ENCODE measurements at regions not wholly inside any gene's neighbourhood (a gene's known extent, or its start where the extent isn't known, plus 50 kb on each side); places are given as distances from the start of the nearest gene placed in this dataset.

DNA sequence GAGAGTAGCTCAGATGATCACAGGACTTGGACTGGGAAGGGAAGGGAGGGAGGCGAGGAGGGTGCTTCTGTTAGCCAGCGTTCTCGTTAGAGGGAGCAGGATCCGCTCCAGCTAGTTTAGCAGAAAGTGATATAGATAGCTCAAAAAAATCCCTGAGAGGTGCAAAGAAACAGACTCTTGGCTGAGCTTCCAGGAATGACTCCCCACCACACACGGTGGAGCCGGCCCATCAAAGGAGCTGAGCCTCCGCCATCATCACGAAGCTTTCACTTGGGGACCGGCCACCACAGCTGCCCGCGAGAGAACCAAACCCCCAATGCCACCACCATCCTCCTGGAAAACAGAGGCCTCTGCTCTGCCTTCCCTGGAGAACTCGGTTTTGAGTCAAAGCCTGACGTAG, 124.6 kb upstream of the BCL2L14 start:
- no peak for DNase-seq

DNA sequence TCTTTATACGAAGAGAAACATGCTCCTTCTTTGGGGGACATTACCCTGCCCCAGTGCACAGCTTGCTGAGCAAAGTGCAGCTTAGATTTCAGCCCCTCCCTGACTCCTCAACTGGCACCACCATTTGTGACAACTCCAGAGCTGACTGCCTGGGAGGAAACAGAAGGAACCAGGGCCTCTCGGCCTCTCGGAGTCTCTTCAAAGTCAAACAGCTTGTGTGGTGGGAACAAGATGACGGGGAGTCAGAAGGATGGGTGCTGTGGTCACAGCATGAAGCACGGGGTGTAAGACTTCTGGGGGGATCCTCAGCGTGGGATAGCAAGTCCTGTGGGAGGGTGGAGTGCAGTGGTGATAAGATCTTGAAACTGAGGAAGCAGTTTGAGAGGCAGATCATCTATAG, 123.5 kb upstream of the BCL2L14 start:
- DNase-seq: no peak

DNA sequence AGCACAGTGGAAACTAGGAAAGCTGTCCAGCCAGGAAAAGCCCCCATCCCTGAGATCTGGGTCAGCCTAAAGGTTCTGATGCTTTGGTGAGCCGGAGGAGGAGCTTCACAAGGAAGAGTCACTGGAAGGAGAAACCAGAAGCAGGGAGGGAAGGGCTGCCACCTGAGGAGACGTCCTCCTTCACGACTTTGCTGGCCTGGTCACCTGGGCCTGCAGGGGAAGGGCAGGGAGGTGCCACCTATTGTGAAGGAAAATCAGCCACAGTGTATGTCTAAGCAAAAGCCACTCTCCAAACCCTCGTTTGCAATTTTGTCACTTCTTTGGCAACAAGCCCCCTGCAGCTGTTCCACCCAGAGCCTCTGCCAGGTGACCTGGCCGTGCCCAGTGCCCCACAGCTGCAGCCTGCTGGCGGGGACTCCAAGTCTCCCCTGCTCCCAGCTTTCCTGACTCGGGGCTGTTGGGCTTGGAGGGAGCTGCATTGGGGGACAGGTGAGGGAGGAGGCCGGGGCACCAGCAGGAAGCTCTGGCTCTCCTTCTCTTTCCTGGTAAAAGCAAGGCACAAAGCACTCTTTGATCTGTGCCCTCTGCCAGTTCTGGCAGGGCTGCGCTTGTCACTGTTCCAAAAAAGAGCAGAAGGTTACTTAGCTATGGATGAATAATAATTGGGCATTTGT, 120.9 kb upstream of the BCL2L14 start:
- DNase-seq: no peak

DNA sequence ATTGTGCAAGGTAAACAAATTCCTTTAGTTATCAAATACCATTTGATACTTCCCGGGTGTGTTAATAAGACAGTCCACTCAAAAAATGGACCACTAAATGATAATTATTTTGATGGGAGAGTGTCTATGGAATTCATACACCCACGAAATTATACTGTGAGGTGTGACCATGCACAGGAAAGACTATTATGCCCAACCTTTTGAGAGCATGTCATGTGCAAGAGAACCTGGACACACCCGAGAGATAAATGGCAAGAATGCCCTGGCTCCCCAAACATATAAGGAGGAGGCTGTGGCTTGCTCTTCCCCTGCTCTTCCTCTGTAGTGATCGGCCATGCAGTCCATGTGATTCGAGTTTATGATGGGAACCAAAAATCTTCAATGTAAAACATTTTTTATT, 119.5 kb upstream of the BCL2L14 start:
- DNase-seq: no peak

DNA sequence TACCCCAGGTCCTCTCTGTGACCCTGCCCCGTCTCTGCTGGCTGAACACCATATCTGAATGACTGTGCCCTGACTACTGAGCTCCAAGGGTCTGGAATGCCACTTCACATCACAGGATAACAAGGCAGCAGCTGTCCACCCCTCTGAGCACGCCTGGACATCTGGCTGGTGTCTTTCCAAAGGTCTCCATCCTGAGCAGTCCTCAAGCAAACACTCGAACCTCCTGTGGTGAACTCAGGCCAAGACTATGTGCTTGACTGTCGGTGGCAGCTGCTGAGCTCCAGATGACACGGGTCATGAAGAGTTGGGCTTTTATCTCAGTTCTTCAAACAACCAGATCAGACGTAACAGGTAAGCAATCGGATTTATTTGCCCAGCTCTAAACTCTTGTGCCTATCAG, 117.2 kb upstream of the BCL2L14 start:
- no peak for DNase-seq

DNA sequence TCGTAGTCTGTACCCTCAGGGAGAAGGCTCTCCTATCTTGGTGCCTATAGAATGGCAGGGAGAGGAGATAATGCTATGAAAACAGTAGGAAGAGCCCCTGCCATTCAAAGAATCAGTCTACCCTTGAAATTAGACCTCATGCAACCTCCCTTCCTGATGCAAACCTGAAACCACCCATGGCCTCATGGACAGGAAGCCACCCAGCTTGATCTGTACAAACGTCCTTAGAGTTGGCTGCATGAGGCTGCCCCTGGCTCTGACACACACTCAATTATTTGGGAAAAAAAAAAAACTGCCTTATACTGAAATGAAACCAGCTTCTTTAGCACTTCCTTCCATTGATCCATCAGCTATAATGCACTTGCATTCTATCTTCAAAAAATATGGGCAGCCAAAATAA, 116.6 kb upstream of the BCL2L14 start:
- no peak for DNase-seq

DNA sequence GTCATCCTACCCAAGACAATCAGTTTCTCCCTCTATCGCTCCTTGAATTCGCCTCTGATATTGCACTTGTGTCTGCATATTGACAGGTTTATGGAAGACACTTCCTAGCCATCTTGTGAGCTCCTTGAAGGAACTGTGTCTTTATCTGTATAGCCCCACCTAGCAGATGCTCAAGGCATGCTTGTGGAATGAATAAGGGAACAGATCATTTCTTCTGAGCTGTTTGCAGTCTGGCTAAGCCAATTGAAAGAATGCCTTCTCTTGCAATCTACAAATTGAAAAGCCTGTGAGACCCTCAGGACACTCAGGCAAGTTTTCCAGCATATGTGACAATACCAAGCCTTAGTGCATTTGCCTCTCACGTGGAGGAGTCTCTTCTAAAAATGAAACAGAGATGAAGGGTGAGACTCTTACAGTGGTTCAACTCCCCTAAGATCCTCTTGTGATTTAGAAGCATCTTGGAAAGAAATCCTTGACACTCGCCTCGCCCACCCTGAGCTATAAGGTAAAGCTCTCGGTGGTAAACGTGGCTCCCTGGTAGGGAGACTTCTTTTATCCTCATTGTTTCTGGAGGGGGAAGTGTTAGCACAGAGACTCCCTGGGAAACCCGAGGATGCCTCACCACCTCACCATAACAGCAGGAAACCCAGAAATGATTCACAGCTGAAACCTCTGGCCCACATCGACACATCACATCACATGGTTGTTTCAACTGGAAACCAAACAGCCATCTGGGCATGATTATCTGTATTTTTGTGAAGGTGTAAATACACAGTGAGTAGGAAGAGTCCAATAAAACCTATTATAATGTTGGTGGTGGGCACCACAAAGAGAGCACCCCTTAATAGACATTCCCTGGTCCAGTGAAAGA, 112.3 kb upstream of the BCL2L14 start:
- no peak for DNase-seq

DNA sequence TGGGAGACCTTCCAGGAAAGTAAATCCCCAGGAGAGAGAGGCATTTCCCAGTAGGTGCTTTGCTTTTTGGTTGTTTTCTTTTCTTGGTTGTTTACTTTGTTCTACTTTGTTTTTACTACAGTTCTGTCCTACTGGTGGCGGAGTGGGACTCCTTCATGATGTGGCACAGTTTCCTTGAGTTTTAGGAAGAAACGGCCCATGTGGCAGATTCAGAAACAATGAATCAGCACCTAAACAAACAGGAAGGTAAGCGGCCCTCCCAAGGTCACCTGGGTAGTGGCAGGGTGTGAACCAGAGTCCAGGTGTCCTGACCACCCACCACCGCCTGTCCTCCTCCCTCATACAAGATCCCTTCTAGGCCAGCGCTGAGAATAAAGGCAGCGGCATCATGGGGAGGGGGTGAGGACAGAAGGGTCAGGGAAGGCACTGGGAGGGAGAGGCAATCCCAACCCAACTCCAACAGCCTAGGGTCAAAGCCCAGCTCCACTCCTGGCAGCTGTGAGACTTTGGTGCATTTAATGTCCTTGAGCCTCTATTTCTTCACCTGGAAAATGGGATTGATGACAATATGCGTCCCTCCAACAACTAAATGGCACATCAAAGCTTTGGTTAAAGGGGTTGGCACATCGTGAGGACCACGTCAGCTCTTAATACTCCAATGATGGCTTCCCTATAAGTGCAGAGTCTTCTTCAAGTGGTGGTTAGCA, 111.5 kb upstream of the BCL2L14 start:
- no peak for DNase-seq

DNA sequence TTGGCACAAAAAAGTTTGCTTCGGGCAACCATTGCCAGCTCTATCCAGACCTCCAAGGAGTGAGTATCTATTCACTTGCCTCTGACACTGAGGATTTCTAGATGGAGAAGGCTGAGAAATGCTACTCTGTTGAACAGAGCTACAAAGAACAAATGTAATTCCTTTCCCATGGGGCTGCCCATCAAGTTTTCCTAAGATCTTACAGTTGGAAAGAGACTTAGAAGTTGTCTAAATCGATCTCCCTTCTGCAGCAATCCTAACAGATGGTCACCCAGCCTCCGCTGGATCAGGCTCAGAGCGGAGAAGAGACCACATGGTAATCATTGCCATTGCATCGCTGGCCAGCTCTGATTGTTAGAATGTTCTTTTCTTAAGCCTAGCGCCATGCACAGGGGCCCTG, 110.1 kb upstream of the BCL2L14 start:
- DNase-seq: no peak

DNA sequence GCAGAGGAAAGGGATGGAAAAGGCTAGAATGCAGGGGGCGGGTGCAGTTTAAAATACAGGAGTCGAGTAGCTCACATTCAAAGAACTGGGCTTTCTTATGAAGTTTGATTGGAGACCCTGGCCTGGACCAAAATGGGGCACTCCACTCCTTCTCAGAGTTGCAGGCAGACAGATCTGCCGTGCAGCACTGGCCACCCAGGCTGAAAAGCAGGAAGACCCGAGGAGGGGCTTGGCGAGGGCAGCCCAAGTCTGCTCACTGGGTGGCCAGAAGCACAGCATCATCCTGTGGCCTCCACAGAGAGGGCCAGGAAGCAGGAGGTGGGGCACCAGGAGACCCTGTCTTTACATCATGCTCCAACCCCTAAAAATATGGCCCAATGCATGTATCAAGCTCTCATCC, 109.1 kb upstream of the BCL2L14 start:
- DNase-seq: no peak

DNA sequence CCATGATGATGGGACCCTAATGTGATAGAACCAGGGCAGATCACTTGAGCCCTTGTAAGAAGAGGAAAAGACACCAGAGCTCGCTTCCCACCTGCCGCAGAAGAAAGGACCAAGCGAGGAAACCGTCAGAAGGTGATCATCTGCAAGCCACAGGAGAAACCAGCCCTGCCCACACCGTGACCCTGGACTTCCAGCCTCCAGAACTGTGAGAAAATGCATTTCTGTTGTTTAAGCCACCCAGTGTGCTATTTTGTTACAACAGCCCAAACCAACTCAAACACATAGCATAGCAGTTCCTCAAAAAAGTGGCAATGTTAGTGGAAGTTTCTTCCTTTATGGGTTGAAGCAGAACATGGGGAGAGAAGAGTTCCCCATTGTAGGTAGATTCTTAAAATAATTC, 107.9 kb upstream of the BCL2L14 start:
- no peak for DNase-seq

DNA sequence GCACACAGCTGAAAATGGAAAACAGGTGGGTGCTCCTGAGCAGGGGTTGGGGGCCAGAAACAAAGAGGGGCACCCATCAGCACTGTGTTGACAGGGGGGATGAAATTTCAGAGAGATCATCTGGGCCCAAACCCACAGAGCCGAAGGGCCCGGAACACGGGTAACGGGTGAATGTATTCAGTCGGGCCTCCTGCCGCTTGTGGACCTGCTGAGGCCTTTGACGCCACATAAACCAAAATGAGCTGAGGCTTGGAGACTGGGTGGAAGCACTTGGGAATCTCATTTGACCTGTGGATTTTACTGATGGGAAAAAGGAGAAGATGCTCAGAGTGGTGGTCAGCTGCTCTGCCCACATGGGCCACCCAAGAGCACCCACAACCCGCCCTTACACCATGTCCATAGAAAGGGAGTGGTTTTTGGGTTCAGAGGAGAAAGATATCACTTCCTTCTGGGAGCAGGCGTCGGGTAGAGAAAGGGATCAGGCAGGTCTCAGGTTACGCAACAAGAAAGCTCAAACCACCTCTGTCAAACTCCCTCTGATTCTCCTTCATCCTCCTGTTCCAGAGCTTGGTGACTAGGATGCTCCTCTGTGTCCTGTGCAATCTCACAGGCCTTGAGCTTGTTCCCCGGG, 106.8 kb upstream of the BCL2L14 start:
- no peak for DNase-seq

DNA sequence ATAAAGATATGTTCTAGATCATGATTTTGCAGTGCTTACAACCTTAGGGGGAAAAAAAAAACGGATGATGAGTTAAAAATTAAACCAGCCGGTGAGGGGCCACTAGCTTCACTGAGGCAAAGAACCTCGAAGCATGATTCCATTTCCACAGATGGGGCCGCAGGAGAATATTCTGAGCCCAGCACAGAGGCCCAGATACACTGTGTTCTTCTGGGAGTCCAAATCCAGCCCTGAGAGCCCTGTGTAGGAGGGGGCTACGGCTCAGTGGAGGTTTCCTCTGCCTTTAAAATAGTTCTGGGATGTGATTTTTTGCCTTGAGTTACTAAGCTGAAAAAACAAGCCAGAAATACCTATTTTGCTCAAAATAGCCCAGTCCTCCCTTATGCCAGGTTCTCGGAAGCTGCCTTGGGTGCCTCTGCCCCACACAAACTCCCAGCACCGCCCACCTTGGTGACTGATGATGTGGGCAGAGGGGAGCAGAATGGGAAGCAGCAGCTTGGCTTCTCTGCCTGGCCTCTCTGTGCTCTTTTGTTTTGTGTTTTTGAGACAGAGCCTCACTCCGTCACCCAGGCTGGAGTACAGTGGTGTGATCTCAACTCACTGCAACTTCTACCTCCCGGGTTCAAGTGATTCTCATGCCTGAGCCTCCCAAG, 105.4 kb upstream of the BCL2L14 start:
- no peak for DNase-seq

DNA sequence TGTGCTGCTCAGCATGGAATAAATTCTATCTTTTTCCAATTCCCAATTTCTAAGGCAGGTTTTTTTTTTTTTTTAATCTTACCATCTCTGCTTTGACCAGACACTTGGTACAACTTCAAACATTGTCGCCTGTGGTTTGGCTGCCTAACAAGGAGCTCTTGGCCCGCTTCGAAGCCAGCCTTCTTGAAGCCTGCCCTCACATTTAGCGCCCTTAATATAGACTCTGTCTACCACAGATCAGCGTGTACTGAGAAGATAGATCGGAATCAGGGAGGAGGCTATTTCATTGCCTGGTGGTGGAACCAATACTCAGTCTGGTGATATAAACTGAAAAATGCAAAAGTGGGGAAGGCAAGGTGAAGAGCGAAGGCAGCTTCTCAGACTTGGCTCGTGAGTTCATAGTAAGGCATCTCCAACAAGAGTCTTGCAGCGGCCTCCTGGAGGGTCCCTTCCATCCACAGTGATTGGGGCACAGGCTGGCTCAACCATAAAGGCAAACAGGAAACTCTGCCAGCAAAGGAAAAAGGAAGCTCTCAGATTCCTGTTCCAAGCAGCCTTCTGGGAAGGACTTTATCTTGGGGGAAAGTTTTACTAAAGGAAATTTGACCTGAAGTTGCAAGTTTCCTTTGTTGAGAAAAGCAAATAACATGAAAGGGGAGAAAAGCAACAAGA, 103.2 kb upstream of the BCL2L14 start:
- DNase-seq: no peak

DNA sequence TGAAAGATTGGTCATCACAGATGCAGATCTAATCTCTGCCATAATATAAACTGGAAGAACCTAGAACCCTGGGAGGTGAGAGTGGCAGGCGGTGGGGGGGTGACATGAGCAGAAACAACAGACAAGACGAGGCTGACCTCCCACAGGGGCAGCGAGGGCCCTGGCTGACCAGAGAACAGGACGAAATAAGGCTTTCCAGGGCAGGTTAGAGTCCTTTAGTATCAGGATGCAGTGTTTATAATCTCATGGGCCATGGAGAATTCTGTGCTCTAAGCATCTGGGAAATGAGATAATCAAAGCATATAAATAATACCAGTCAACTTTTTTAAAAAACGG, 102.7 kb upstream of the BCL2L14 start:
- no peak for DNase-seq

DNA sequence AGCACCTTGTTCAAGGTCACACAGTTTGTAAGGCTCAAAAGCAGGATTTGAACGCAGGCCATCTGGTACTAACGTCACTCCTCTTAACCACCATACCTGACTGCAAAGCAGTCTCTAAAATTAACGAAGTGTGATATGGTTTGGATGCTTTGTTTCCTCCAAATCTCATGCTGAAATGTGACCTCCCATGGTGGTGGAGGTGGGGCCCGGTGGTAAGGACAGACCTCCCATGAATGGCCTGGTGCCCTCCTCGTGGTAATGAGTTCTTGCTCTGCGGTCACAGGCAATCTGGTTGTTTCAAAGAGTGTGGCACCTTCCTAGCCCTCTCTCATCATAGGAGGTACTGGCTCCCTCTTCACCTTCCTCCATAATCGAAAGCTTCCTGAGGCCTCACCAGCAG, 102.2 kb upstream of the BCL2L14 start:
- DNase-seq: no peak

DNA sequence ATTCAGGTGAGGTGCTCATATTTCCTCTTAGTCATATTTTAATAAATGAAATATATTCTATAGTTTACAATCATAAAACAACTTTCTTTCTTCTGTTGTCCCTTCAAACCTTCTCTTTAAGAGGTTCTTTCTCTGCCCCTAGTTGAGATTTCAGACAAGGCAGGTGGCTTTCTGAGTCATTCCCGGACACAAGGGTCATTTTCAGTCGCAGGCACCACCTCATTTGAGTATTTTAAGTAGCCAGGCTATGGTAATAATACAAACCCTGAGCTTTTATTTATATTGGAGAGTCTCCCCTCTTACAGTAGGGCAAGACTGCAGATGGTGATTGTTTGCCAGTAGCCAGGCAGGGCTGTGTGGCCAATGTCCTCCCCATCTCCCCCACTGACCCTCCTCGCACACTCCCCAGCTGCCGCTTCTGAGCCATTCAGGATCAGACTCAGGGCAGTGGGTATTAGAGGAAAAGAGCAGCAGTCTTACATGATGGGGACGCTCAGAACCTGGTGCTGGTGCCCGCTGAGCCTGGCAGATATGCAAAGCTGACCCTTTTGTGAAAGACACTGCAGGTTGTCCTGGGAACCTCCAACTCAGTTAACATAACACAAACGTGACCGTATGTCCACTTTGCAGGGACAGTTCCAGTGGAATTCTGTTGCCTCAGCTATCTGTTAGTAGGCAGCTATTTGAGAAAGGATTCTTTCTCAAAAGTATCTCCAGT, 101.1 kb upstream of the BCL2L14 start:
- no peak for DNase-seq

DNA sequence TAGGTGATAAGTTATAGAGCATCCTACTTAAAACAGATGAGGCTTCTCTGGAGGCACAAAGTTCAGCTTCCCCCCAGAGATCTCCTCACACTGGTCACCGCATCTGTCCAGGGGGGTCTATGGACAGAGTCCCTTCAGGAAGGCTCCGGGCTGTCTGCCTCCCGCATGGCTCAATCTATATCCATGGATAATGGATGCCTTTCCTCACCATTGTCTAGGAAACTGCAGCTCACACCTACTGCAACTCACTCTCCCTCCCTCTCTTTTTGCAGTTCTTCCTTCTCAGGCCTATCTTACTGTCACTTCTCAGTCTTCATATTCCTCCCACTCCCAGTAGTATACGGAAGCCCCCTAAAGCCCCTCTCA, 100.6 kb upstream of the BCL2L14 start:
- DNase-seq: no peak

DNA sequence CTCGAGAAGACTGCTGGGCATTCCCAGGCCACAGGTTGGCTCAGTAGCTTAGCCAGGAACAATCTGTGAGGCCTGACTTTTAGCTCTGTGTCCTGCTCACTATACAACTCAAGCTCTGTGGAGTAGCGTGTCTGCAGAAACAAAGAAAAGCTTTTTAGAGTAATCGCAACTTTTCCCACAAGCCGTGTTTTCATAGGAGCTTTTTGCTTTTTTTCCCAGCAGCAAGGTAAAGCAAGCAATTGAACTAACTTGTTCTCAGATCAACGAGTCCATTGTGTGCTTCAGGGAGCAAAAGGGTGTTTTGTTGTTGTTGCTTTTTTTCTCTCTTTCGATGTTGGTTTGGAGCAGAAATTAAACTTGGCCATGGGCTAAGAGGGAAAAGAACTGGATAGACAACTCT, 97.3 kb upstream of the BCL2L14 start:
- no peak for DNase-seq

DNA sequence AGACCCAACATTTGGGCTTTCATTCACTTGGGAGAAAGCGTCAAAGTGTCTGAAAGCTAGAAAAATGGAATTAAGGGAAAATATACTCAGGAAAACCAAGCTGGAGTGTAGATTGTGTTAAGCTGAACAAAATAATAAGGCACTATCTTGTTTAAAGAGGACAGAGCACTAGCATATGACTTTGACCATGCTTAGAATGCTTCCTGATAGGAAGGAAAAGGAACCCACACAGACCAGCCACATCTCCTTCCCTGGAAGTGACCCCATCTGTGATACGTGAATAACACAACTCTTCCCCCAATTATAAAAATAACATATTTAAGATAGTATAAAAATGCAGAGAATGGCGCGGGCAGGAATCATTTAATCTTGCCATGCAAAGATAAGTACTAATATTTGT, 94.7 kb upstream of the BCL2L14 start:
- DNase-seq: no peak

DNA sequence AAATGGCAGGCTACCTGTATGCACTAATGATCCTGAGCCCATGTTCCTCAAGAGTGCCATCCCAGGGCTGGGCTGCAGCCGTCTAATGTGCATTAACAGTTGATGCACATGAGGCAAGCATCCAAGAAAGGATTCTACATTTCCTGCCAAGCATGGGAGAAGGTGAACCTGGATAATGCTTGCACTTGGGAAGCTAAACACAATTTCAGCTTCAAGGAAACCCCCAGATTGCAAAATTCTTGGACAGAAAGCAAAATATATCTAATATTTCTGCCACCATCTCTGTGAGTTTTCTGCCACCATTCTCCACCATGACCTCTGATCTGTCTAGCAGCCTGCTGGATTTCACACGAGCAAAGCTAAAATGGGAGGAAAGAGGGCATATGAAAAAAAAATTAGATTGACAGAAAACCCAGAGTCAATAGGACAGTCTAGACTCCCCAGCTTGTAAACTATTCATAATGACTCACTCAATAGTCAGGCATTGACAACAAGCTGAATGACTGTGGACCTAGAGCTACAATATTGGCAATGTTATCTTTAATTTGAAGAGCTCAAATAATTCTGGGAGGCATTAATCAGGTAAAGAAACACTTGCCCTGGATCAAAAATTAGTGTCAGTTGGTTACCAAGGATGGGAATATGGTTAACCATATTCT, 91.9 kb upstream of the BCL2L14 start:
- DNase-seq: no peak
